A549 (cell line): ENCODE measurements at regions not wholly inside any gene's neighbourhood (a gene's known extent, or its start where the extent isn't known, plus 50 kb on each side); places are given as distances from the start of the nearest gene placed in this dataset.

Source experiments
- ATAC-seq, 2 experiments: fragments of 200-7000 bp in 1 of 2; fragments of >200 bp in 1 of 2; cut with Nextera tagmentation in 1 of 2; cut with Tn5 transposase in 1 of 2; 3 replicates each; pipeline versions ENCODE4 v1.8.0 to v1.9.1; 2018 to 2020; ENCODE audit warnings: mild to moderate bottlenecking in 1 of 2, moderate library complexity in 1 of 2
- CTCF ChIA-PET: fragments of 300-600 bp; sonication (Branson Sonifier 250); formaldehyde crosslinking; extraction: SDS; loops from one replicate; lab custom pipeline; 2021; ENCODE audit warnings: antibody characterized with exemption, inconsistent platforms; lab: Yijun Ruan, JAX
- POLR2A ChIA-PET: fragments of 350-600 bp; formaldehyde crosslinking; extraction: SDS; loops from one replicate; lab custom pipeline; 2021; ENCODE audit warnings: antibody characterized with exemption, inconsistent platforms; lab: Yijun Ruan, JAX
- DNase-seq, 2 experiments: peaks; one replicate each; pipeline versions ENCODE4 v3.0.0 to v3.0.0-alpha.2; 2011 to 2016; ENCODE audit warnings: low read depth in 1 of 2, low spot score in 1 of 2
- FAIRE-seq: peaks from 2 replicates; lab custom pipeline; 2011; peaks lifted over from hg19 to GRCh38; lab: Jason Lieb, UNC
- H3K27ac ChIP-seq, 2 experiments: fragments of >200 bp; sonication (Bioruptor Twin); formaldehyde crosslinking; 3 replicates each; pipeline ENCODE4 v1.5.1; 2016 to 2017
- H3K4me1 ChIP-seq: fragments of >200 bp; sonication (Bioruptor Twin); formaldehyde crosslinking; 3 replicates; pipeline ENCODE4 v1.6.1; 2016
- H3K4me2 ChIP-seq: fragments of >200 bp; sonication (Bioruptor Twin); formaldehyde crosslinking; 3 replicates; pipeline ENCODE4 v1.6.1; 2016
- H3K4me3 ChIP-seq: fragments of >200 bp; sonication (Bioruptor Twin); formaldehyde crosslinking; 3 replicates; pipeline ENCODE4 v1.5.1; 2016
- H3K9me3 ChIP-seq: fragments of >200 bp; sonication (Bioruptor Twin); formaldehyde crosslinking; 3 replicates; pipeline ENCODE4 v1.6.1; 2016
- CBX8 ChIP-seq: fragments of 200-600 bp; sonication (generic); IDR thresholded peaks from 2 replicates; pipeline ENCODE4 v1.6.1; 2016
- CEBPB ChIP-seq, 2 experiments: fragments of >200 bp in 1 of 2; sonication (Bioruptor Twin) in 1 of 2; formaldehyde crosslinking in 1 of 2; IDR thresholded peaks; 2 replicates each; pipeline ENCODE4 v1.6.1; 2012 to 2016
- E2F6 ChIP-seq: IDR thresholded peaks from 2 replicates; pipeline ENCODE4 v1.6.1; 2012; ENCODE audit warnings: low read depth, borderline replicate concordance
- EHF ChIP-seq: fragments of 250-450 bp; sonication (Bioruptor Pico); IDR thresholded peaks from 2 replicates; pipeline ENCODE4 v1.5.0; 2020; ENCODE audit warnings: mild to moderate bottlenecking
- EHMT2 ChIP-seq: fragments of 200-600 bp; sonication (generic); IDR thresholded peaks from 2 replicates; pipeline ENCODE4 v1.6.1; 2016; ENCODE audit warnings: antibody characterized with exemption, low read depth, mild to moderate bottlenecking, moderate library complexity
- EP300 ChIP-seq, 2 experiments: fragments of >200 bp; sonication (Bioruptor Twin); formaldehyde crosslinking; IDR thresholded peaks; 2 replicates in 1 of 2; 3 replicates in 1 of 2; pipeline ENCODE4 v1.6.1; 2016 to 2017
- HDAC2 ChIP-seq: fragments of 200-600 bp; sonication (generic); IDR thresholded peaks from 2 replicates; pipeline ENCODE4 v1.6.1; 2016
- HES2 ChIP-seq: fragments of >200 bp; sonication (Bioruptor Twin); formaldehyde crosslinking; IDR thresholded peaks from 2 replicates; pipeline ENCODE4 v1.6.1; 2016
- HEYL ChIP-seq: fragments of 250-450 bp; sonication (Bioruptor Pico); IDR thresholded peaks from 2 replicates; pipeline ENCODE4 v1.8.0; 2021; ENCODE audit warnings: mild to moderate bottlenecking, moderate library complexity
- HOXA7 ChIP-seq: fragments of 250-450 bp; sonication (Bioruptor Pico); IDR thresholded peaks from 2 replicates; pipeline ENCODE4 v1.5.0; 2020; ENCODE audit warnings: mild to moderate bottlenecking, moderate library complexity
- HOXB13 ChIP-seq: fragments of 250-450 bp; sonication (Bioruptor Pico); IDR thresholded peaks from 2 replicates; pipeline ENCODE4 v1.5.0; 2020; ENCODE audit warnings: low read depth, mild to moderate bottlenecking, moderate library complexity
- HOXB5 ChIP-seq: fragments of 250-450 bp; sonication (Bioruptor Pico); IDR thresholded peaks from 2 replicates; pipeline ENCODE4 v1.5.0; 2020; ENCODE audit warnings: mild to moderate bottlenecking, moderate library complexity
- KDM1A ChIP-seq: fragments of 200-600 bp; sonication (generic); IDR thresholded peaks from 2 replicates; pipeline ENCODE4 v1.6.1; 2016; ENCODE audit warnings: low read depth, mild to moderate bottlenecking
- MAX ChIP-seq: IDR thresholded peaks from 2 replicates; pipeline ENCODE4 v1.6.1; 2012
- MAZ ChIP-seq: fragments of 150-350 bp; IDR thresholded peaks from 2 replicates; pipeline ENCODE4 v1.6.1; 2014; ENCODE audit warnings: antibody characterized with exemption, low read depth, low read length, borderline replicate concordance
- MYC ChIP-seq: IDR thresholded peaks from 2 replicates; pipeline ENCODE4 v1.6.1; 2012; ENCODE audit warnings: mild to moderate bottlenecking, inconsistent platforms, low read length, improper control_type of control experiment, borderline replicate concordance
- NR3C1 ChIP-seq: fragments of >200 bp; sonication (Bioruptor Twin); formaldehyde crosslinking; IDR thresholded peaks from 3 replicates; pipeline ENCODE4 v1.6.1; 2017
- PHF8 ChIP-seq: fragments of 200-600 bp; sonication (generic); IDR thresholded peaks from 2 replicates; pipeline ENCODE4 v1.6.1; 2016; ENCODE audit warnings: low read depth, mild to moderate bottlenecking, antibody characterized with exemption, moderate library complexity, borderline replicate concordance
- POLR2AphosphoS2 ChIP-seq: conservative IDR thresholded peaks from 2 replicates; pipeline ENCODE4 v1.6.1; 2012; ENCODE audit warnings: low read length, improper control_type of control experiment, inconsistent platforms
- RAD21 ChIP-seq, 2 experiments: fragments of >200 bp in 1 of 2; sonication (Bioruptor Twin) in 1 of 2; formaldehyde crosslinking in 1 of 2; IDR thresholded peaks in 1 of 2; conservative IDR thresholded peaks in 1 of 2; 2 replicates in 1 of 2; 3 replicates in 1 of 2; pipeline ENCODE4 v1.6.1; 2012 to 2018; ENCODE audit warnings: inconsistent platforms in 1 of 2
- RARB ChIP-seq: fragments of 250-450 bp; sonication (Bioruptor Pico); IDR thresholded peaks from 2 replicates; pipeline ENCODE4 v1.8.0; 2021; ENCODE audit warnings: mild to moderate bottlenecking, moderate library complexity
- RCOR1 ChIP-seq: fragments of 150-350 bp; IDR thresholded peaks from 2 replicates; pipeline ENCODE4 v1.6.1; 2014; ENCODE audit warnings: antibody characterized with exemption, low read length, low read depth
- RFX5 ChIP-seq: fragments of 450-650 bp; IDR thresholded peaks from 2 replicates; pipeline ENCODE4 v1.7.1; 2014; ENCODE audit warnings: antibody characterized with exemption, mild to moderate bottlenecking, moderate library complexity
- TFCP2L1 ChIP-seq: fragments of 250-450 bp; sonication (Bioruptor Pico); IDR thresholded peaks from 2 replicates; pipeline ENCODE4 v1.5.0; 2021; ENCODE audit warnings: mild to moderate bottlenecking
- TP53 ChIP-seq: fragments of 250-450 bp; sonication (Bioruptor Pico); IDR thresholded peaks from 2 replicates; pipeline ENCODE4 v1.5.0; 2021; ENCODE audit warnings: mild to moderate bottlenecking, moderate library complexity
- USF2 ChIP-seq: fragments of 450-650 bp; IDR thresholded peaks from 2 replicates; pipeline ENCODE4 v1.6.1; 2014; ENCODE audit warnings: antibody characterized with exemption
- ZC3H11A ChIP-seq: fragments of 450-650 bp; IDR thresholded peaks from 2 replicates; pipeline ENCODE4 v1.6.1; 2014; ENCODE audit warnings: antibody characterized with exemption, mild to moderate bottlenecking
- WGBS: methylation state at CpG from one replicate; pipeline ENCODE4 v1.1.6; 2017; ENCODE audit errors: missing lambda C conversion rate; 5-methylcytosine and 5-hydroxymethylcytosine counted together
- TF ChIP-seq, protein P1 (sequence below): fragments of 200-600 bp; sonication (generic); IDR thresholded peaks from 2 replicates; pipeline ENCODE4 v1.6.1; 2016; ENCODE audit warnings: antibody characterized with exemption, mild to moderate bottlenecking, moderate library complexity
- TF ChIP-seq, protein P2 (sequence below): fragments of 250-450 bp; sonication (Bioruptor Pico); IDR thresholded peaks from 2 replicates; pipeline ENCODE4 v1.5.0; 2021; ENCODE audit warnings: mild to moderate bottlenecking, moderate library complexity, borderline replicate concordance

DNA sequence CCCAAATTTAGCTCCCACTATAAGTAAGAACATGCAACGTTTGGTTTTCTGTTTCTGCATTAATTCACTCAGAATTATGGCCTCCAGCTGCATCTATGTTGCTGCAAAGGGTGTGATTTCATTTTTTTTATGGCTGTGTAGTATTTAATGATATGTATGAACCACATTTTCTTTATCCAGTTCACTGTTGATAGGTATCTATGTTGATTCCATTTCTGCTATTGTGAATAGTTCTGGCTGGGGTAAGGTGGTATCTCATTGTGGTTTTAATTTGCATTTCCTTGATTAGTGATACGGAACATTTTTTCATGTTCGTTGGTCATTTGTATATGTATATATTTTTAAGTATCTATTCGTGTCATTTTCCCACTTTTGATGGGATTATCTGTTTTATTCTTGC, 674.3 kb downstream of the NUP35 start:
- ATAC-seq, result no peak
- CTCF ChIA-PET, result no interaction called here
- FAIRE-seq, result no peak
- DNase-seq, result no peak
- Histone ChIP-seq H3K4me2 (no peak overlapping the region), H3K27ac (no peak overlapping the region), H3K9me3 (no peaks in the 10 kb centered on the region; the same call in 2 of the 3 replicates), H3K4me1 (no peaks in the 10 kb centered on the region), H3K4me3 (no peak overlapping the region)
- POLR2A ChIA-PET, result no interaction called here
- 35% methylated on average over 4 of the region's 4 CpGs for WGBS
- TF ChIP-seq MAZ (no peak), ZC3H11A (no peak), CEBPB (IDR thresholded peaks at IDR 0.05) (no peak), RARB (CRISPR knock-in tag) (no peak), TP53 (no peak), EP300 (IDR thresholded peaks at IDR 0.05) (no peak), KDM1A (no peak), RCOR1 (no peak), RFX5 (no peak), EHMT2 (no peak), USF2 (no peak), HES2 (no peak), NR3C1 (no peak), E2F6 (no peak), TFCP2L1 (CRISPR knock-in tag) (no peak), MYC (no peak), PHF8 (no peak)
- TF ChIP-seq, protein P1, sequence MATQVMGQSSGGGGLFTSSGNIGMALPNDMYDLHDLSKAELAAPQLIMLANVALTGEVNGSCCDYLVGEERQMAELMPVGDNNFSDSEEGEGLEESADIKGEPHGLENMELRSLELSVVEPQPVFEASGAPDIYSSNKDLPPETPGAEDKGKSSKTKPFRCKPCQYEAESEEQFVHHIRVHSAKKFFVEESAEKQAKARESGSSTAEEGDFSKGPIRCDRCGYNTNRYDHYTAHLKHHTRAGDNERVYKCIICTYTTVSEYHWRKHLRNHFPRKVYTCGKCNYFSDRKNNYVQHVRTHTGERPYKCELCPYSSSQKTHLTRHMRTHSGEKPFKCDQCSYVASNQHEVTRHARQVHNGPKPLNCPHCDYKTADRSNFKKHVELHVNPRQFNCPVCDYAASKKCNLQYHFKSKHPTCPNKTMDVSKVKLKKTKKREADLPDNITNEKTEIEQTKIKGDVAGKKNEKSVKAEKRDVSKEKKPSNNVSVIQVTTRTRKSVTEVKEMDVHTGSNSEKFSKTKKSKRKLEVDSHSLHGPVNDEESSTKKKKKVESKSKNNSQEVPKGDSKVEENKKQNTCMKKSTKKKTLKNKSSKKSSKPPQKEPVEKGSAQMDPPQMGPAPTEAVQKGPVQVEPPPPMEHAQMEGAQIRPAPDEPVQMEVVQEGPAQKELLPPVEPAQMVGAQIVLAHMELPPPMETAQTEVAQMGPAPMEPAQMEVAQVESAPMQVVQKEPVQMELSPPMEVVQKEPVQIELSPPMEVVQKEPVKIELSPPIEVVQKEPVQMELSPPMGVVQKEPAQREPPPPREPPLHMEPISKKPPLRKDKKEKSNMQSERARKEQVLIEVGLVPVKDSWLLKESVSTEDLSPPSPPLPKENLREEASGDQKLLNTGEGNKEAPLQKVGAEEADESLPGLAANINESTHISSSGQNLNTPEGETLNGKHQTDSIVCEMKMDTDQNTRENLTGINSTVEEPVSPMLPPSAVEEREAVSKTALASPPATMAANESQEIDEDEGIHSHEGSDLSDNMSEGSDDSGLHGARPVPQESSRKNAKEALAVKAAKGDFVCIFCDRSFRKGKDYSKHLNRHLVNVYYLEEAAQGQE, result no peak

- H3K27ac ChIP-seq, result no peak overlapping the region
- H3K9me3 ChIP-seq, result peaks cover 6% of the 10 kb centered on the region; the same call in 1 of the 3 replicates
- no peak for DNase-seq
- H3K4me1 ChIP-seq, result no peaks in the 10 kb centered on the region
- ATAC-seq, result no peak
- ChIA-PET CTCF (no interaction called here), POLR2A (no interaction called here)
- H3K4me2 ChIP-seq, result no peak overlapping the region
- no peak overlapping the region for H3K4me3 ChIP-seq
- 48% methylated on average over 3 of the region's 3 CpGs for WGBS
- no peak for FAIRE-seq
- TF ChIP-seq CBX8 (no peak), HOXA7 (no peak), RFX5 (no peak), HEYL (CRISPR knock-in tag) (no peak), POLR2AphosphoS2 (no peak), EHF (no peak), MAX (no peak), TP53 (no peak), HOXB5 (CRISPR knock-in tag) (no peak), HDAC2 (no peak), HOXB13 (CRISPR knock-in tag) (no peak), EHMT2 (no peak), RAD21 (conservative IDR thresholded peaks at IDR 0.05 in 1 of 2, IDR thresholded peaks at IDR 0.05 in 1 of 2) (no peak)
- TF ChIP-seq, protein P2, sequence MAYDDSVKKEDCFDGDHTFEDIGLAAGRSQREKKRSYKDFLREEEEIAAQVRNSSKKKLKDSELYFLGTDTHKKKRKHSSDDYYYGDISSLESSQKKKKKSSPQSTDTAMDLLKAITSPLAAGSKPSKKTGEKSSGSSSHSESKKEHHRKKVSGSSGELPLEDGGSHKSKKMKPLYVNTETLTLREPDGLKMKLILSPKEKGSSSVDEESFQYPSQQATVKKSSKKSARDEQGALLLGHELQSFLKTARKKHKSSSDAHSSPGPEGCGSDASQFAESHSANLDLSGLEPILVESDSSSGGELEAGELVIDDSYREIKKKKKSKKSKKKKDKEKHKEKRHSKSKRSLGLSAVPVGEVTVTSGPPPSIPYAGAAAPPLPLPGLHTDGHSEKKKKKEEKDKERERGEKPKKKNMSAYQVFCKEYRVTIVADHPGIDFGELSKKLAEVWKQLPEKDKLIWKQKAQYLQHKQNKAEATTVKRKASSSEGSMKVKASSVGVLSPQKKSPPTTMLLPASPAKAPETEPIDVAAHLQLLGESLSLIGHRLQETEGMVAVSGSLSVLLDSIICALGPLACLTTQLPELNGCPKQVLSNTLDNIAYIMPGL, result no peak
- TF ChIP-seq, protein P1, result no peak
Observed at GRCh38 chr2:183799761-183800160, 675.5 kb downstream of the NUP35 start.
